ENCODE measurements at regions not wholly inside any gene's neighbourhood (a gene's known extent, or its start where the extent isn't known, plus 50 kb on each side); places are given as distances from the start of the nearest gene placed in this dataset.

- no peak for DNase-seq
These were observed 62.0 kb downstream of the HFE start for GRCh38 chr6:26149240-26149639.

GRCh38 chr6:26152226-26153101 is 65.2 kb downstream of the HFE start:
- DNase-seq, result peak; percentile 37

GRCh38 chr6:26155061-26155930 is 68.1 kb downstream of the HFE start:
- DNase-seq, result peak; percentile 54

GRCh38 chr6:26156105-26156849 is 69.0 kb downstream of the HFE start:
- DNase-seq, result peak; percentile 89

- DNase-seq, result peak; percentile 60
These were observed 69.6 kb downstream of the HFE start for GRCh38 chr6:26156850-26157250.

- DNase-seq, result peak; percentile 99
These were observed 70.2 kb downstream of the HFE start for GRCh38 chr6:26157251-26158075.

GRCh38 chr6:26158076-26158580 is 70.9 kb downstream of the HFE start:
- DNase-seq, result no peak

DNA sequence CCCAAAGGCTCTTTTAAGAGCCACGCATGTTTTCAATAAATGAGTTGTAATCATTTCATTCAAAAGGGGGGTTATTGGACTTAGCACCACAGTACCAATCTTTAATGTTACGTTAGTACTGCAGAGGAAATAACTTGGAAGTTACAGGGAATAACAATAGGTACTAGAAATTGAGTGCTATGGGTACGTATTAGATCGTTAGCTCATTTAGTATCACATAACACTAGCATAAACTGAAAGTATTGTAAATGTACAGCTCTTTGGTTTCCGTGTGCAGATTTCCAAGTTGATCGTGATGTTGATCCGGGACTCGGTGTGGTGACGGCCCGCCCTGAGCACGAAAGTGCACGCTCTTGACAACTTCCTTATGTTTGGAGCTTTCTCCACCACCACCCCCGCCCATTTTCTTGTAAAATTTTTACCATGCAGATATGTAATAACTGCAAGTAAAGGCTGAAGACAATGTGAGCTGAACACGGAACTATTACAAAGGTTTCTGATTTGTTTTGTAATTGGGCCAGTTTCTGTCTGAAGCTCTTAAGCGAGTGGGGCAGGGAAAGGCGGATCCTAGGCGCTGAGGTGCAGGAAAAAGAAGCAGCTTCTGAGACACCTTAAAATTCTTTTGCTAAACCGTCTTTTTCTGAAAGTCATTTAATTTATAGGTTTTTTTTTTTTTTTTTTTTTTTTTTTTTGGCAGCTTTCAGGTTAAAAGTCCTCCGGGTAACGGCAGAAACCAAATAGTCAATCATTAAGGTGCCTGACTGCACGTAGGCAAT is 71.5 kb downstream of the HFE start:
- DNase-seq, result peak; percentile 45

DNA sequence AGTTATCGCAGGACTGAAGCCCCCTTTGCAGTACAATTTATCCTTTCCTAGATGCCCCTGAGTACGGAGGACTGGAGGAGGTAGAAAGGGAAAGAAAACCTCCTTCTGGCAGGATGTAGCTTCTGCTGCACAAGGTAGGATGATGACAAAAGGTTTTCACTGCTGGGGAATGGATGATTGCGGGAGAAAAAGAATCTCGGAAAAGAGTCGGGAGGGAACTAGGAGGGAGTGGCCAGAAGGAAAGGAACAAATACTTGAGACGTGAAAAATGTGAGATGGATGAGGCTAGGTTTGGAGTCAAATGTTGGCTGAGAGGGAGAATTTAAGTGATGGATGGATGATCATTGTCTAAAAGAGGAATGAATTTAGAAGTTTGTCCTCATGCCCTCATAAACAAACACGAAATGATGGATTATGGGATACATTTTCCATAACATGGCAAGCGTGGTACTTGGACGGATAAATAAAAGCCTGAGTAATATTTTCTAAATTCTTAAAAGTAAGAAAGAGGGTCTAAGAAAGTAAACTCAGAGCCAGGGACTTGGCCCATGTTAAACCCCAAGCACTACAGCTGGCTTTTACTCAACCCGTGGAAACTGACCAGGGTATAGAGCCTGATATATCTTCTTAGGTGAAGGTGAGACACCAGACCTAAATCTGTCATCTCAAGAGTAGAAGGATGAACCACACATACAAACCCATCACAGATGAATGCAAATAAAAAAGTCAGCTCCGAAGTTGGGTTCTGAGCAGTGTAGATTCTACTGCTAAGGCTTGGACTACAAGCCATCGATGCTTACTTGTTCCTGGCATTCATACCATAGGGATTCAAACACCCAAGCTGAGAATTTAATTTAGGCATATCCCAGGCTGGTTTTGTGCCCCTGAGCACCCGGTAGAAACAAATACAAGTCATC is 72.4 kb downstream of the HFE start:
- peak; percentile 45 for DNase-seq

DNA sequence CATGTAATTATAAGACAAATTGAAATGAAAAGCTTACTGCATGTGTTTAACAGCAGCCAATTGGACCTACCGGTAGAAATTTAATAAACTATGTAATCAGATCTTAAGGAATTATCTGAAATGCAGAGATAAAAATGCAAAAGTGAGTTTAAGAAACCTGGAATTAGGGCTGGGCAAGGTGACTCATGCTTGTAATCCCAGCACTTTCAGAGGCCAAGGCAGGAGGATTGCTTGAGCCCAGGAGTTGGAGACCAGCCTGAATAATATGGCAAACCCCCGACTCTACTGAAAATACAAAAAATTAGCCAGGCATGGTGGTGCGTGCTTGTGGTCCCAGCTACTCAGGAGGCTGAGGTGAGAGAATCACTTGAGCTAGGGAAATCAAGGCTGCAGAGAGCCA is 74.1 kb downstream of the HFE start:
- DNase-seq, result no peak

DNA sequence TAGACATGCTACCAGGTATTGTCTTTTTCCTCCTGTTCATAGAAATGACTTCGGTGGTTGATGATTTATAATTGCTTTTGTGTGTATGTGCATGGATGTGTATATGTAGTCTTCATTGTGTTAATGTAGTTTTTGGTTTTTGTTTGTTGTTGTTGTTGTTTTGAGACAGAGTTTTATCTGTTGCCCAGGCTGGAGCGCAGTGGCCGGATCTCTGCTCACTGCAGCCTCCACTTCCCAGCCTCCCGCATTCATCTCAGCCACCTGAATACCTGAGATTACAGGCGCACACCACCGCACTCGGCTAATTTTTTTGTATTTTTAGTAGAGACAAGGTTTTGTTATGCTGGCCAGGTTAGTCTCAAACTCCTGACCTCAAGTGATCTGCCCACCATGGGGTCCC is 75.2 kb downstream of the HFE start:
- no peak for DNase-seq

GRCh38 chr6:26163427-26164119 is 76.3 kb downstream of the HFE start:
- no peak for DNase-seq

DNA sequence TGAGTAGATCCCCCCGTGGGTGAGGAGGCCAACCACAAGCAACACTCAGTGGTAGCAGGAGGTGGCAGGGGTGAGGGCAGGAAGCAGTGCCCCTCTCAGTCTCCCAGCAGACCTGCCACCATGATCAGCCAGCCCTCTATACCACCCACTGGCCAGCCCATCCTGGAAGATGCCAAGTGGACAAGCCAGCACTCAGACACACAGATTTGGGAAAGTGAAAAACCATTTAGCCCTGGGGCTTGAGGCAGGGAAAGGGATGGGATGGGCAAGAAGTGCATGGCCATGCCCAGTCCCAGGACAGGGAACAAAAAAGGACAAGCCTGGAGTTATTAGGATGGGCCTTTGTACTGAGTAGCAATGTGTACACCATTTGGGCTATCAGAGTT is 76.9 kb downstream of the HFE start:
- DNase-seq, result no peak

DNA sequence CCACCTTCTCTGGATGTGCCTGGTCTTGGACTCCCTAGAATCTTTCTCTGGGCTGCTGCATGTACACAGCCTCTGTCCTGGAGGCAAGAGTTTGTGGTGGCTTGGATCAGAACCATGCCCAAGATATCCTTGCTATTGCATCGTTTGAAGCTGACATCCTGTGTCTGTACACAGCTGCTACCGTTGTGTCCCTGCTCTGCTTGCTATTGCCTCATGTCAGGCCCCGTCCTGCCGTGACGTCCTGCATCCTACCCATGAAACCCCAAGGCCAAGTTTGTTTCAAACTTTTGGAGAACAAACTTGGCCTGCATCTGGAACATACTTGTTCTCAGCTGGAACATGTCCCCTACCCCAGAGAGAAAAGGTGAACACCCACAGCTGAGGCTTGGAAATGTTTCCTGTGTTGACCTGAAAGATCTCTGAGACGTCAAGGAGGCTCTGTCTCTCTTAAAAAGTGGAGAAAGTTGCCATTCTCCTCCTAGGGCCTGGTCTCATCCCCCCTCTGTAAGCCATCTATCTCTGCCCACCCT is 78.1 kb downstream of the HFE start:
- no peak for DNase-seq

DNA sequence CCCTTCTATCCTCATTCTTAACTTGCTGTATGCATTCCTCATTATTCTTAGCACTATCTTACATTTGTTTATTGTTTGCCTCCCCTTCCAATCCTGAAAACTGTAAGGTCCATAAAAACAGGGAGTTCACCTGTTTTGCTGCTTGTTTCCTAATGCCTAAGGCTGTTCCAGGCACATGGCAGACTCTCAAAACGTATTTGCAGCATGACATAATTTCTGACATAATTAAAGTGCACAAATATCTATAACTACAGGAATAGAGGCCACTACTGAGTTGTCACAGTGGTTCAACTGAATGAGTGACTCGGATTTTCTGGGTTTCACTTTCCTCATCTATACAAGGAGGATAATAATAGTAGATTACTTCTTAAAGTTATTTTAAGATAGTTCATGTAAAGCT is 83.0 kb downstream of the HFE start:
- DNase-seq, result no peak

GRCh38 chr6:26170951-26171841 is 84.0 kb downstream of the HFE start:
- DNase-seq, result no peak

DNA sequence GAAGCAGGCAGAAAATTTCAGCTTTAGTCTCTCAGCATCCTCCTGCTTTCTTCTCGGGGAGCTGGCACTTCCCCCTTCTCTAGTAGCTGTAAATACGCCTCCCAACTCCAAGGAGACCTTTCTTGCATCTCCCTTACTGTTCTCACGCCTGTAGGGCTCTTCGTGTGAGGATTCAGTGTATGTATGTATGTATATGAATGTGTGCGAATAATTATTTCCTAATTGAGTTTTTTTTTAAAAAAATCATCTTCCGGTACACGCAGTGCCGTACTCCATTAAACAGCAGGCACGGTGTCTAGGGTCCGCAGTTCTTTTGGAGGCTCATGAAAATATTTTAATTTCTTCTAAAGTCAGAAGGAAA is 85.4 kb downstream of the HFE start:
- peak; percentile 41 for DNase-seq

- DNase-seq, result no peak
These were observed 86.6 kb downstream of the HFE start for GRCh38 chr6:26173836-26174145.

Measured in fibroblast of upper back skin (primary cell).